ENCODE measurements at regions not wholly inside any gene's neighbourhood (a gene's known extent, or its start where the extent isn't known, plus 50 kb on each side); places are given as distances from the start of the nearest gene placed in this dataset.
"Not testable (repeated sequence)": the region's sequence is repeated elsewhere in the genome, so short reads cannot be mapped to it uniquely, and the experiment has no call there.

DNA sequence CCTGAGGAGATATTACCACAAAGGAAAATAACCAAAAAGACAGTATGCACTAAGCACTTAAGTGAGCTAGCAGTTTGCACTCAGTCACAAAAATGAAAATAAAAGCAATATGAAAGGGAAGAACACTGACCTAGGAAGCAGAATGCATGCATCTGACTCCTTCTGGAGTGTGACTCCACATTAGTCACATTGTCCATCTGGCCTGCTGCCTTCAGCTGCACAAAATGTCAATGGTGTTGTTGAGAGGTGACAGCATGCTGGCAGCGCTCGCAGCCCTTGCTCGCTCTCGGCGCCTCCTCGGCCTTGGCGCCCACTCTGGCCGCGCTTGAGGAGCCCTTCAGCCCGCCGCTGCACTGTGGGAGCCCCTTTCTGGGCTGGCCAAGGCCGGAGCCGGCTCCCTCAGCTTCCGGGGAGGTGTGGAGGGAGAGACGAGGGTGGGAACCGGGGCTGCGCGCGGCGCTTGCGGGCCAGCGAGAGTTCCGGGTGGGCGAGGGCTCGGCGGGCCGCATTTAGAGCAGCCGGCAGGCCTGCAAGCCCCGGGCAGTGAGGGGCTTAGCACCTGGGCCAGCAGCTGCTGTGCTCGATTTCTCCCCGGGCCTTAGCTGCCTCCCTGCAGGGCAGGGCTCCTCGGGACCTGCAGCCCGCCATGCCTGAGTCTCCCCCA is 874.8 kb downstream of the RAB28 start:
- TF ChIP-seq POLR2AphosphoS5, POLR2A, EP300 (IDR thresholded peaks at IDR 0.05): not testable (repeated sequence)
